ENCODE measurements at regions not wholly inside any gene's neighbourhood (a gene's known extent, or its start where the extent isn't known, plus 50 kb on each side); places are given as distances from the start of the nearest gene placed in this dataset.

- no peak for TF ChIP-seq POLR2A (IDR thresholded peaks at IDR 0.05; ENCODE audit: low read depth, low read length)
- TF ChIP-seq CTCF (IDR thresholded peaks at IDR 0.05; ENCODE audit: extremely low read depth in 1 of 2, insufficient read depth in 1 of 2, low read depth in 1 of 2, low read length in 2 of 2), result no peak
- no peak for TF ChIP-seq EZH2 (IDR thresholded peaks at IDR 0.05; ENCODE audit: borderline replicate concordance, low read depth, low read length, severe bottlenecking)
Observed at GRCh38 chr12:67410667-67411067, 141.5 kb downstream of the CAND1 start.
